ENCODE measurements at regions not wholly inside any gene's neighbourhood (a gene's known extent, or its start where the extent isn't known, plus 50 kb on each side); places are given as distances from the start of the nearest gene placed in this dataset.

DNA sequence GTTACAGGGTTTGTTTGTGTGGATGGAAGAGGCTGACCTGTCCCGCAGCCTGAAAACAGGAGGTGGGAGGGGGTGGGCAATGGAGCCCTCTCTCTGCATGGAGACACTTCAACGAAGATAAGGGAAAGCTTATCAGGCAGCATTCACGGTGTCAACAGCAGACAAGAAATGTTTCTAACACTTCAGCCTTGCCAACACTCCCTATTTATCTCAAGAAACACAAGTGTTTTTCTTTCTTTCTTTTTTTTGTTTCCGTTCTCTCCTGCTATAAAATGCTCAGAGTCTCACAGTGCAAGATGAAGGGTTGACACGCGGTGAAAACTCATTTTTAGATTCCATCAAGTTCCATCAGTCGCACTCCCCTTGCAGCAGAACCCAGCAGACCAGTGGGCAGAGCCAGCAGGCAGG lies 594.4 kb downstream of the MATN1 start:
- TF ChIP-seq, protein P1, sequence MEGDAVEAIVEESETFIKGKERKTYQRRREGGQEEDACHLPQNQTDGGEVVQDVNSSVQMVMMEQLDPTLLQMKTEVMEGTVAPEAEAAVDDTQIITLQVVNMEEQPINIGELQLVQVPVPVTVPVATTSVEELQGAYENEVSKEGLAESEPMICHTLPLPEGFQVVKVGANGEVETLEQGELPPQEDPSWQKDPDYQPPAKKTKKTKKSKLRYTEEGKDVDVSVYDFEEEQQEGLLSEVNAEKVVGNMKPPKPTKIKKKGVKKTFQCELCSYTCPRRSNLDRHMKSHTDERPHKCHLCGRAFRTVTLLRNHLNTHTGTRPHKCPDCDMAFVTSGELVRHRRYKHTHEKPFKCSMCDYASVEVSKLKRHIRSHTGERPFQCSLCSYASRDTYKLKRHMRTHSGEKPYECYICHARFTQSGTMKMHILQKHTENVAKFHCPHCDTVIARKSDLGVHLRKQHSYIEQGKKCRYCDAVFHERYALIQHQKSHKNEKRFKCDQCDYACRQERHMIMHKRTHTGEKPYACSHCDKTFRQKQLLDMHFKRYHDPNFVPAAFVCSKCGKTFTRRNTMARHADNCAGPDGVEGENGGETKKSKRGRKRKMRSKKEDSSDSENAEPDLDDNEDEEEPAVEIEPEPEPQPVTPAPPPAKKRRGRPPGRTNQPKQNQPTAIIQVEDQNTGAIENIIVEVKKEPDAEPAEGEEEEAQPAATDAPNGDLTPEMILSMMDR (IDR thresholded peaks at IDR 0.05): no peak
- TF ChIP-seq MAZ (IDR thresholded peaks at IDR 0.05; ENCODE audit: borderline replicate concordance, low read depth, low read length) (no peak), POLR2A (IDR thresholded peaks at IDR 0.05; ENCODE audit: low read length) (no peak), CBX8 (IDR thresholded peaks at IDR 0.05) (no peak)
- TF ChIP-seq, protein P2, sequence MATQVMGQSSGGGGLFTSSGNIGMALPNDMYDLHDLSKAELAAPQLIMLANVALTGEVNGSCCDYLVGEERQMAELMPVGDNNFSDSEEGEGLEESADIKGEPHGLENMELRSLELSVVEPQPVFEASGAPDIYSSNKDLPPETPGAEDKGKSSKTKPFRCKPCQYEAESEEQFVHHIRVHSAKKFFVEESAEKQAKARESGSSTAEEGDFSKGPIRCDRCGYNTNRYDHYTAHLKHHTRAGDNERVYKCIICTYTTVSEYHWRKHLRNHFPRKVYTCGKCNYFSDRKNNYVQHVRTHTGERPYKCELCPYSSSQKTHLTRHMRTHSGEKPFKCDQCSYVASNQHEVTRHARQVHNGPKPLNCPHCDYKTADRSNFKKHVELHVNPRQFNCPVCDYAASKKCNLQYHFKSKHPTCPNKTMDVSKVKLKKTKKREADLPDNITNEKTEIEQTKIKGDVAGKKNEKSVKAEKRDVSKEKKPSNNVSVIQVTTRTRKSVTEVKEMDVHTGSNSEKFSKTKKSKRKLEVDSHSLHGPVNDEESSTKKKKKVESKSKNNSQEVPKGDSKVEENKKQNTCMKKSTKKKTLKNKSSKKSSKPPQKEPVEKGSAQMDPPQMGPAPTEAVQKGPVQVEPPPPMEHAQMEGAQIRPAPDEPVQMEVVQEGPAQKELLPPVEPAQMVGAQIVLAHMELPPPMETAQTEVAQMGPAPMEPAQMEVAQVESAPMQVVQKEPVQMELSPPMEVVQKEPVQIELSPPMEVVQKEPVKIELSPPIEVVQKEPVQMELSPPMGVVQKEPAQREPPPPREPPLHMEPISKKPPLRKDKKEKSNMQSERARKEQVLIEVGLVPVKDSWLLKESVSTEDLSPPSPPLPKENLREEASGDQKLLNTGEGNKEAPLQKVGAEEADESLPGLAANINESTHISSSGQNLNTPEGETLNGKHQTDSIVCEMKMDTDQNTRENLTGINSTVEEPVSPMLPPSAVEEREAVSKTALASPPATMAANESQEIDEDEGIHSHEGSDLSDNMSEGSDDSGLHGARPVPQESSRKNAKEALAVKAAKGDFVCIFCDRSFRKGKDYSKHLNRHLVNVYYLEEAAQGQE (IDR thresholded peaks at IDR 0.05): no peak
